ENCODE measurements at regions not wholly inside any gene's neighbourhood (a gene's known extent, or its start where the extent isn't known, plus 50 kb on each side); places are given as distances from the start of the nearest gene placed in this dataset.

DNA sequence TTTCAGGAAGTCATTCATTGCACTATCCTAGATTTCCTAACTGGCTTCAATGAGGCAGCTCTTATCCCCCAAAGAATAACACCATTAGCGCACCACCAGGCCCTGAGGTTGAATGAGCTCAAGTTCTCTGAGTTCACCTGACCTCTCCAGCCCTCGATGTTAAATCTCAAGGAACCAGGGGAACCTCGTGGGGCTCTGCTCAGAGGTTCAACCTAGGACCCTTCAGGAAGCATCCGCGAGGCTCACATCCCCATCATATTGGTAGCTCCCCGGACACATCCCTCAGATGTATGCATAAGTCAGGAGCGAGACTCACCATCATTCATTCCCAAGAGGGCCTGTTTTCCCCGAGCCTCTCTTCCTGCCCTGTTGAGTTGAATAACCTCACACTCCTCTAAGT lies 145.6 kb upstream of the KLHL29 start:
- no peak for TF ChIP-seq POLR2AphosphoS5 (IDR thresholded peaks at IDR 0.05; ENCODE audit: low read depth, low read length)
- TF ChIP-seq, protein P1, sequence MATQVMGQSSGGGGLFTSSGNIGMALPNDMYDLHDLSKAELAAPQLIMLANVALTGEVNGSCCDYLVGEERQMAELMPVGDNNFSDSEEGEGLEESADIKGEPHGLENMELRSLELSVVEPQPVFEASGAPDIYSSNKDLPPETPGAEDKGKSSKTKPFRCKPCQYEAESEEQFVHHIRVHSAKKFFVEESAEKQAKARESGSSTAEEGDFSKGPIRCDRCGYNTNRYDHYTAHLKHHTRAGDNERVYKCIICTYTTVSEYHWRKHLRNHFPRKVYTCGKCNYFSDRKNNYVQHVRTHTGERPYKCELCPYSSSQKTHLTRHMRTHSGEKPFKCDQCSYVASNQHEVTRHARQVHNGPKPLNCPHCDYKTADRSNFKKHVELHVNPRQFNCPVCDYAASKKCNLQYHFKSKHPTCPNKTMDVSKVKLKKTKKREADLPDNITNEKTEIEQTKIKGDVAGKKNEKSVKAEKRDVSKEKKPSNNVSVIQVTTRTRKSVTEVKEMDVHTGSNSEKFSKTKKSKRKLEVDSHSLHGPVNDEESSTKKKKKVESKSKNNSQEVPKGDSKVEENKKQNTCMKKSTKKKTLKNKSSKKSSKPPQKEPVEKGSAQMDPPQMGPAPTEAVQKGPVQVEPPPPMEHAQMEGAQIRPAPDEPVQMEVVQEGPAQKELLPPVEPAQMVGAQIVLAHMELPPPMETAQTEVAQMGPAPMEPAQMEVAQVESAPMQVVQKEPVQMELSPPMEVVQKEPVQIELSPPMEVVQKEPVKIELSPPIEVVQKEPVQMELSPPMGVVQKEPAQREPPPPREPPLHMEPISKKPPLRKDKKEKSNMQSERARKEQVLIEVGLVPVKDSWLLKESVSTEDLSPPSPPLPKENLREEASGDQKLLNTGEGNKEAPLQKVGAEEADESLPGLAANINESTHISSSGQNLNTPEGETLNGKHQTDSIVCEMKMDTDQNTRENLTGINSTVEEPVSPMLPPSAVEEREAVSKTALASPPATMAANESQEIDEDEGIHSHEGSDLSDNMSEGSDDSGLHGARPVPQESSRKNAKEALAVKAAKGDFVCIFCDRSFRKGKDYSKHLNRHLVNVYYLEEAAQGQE (IDR thresholded peaks at IDR 0.05; ENCODE audit: insufficient read depth in 1 of 2, low read depth in 2 of 2, low read length in 2 of 2) = no peak
- no peak for TF ChIP-seq TAF1 (IDR thresholded peaks at IDR 0.05; ENCODE audit: borderline replicate concordance, insufficient read depth, low read length)
- TF ChIP-seq SIN3A (IDR thresholded peaks at IDR 0.05; ENCODE audit: borderline replicate concordance, insufficient read depth, low read length) = no peak

Data from PFSK-1 (cell line).